Sigmoid colon (tissue), 4 donors: ENCODE measurements at regions not wholly inside any gene's neighbourhood (a gene's known extent, or its start where the extent isn't known, plus 50 kb on each side); places are given as distances from the start of the nearest gene placed in this dataset.

Source experiments
- POLR2A ChIP-seq, 2 donors: fragments of 450-650 bp; IDR thresholded peaks; one replicate each; pipeline ENCODE4 v1.6.1; 2016; ENCODE audit warnings: antibody characterized with exemption in 2 of 2, mild to moderate bottlenecking in 2 of 2, moderate library complexity in 2 of 2
- POLR2AphosphoS5 ChIP-seq, 4 donors: sonication (generic); formaldehyde crosslinking; IDR thresholded peaks; one replicate each; pipeline ENCODE4 v1.6.1; 2017; ENCODE audit warnings: antibody characterized with exemption in 4 of 4
- TF ChIP-seq, protein P1 (sequence below), 4 experiments: fragments of 450-650 bp in 3 of 4; fragments of 200-600 bp in 1 of 4; IDR thresholded peaks; one replicate each; pipeline ENCODE4 v1.5.1; 2016 to 2019; ENCODE audit warnings: antibody characterized with exemption in 4 of 4, mild to moderate bottlenecking in 3 of 4, moderate library complexity in 2 of 4

DNA sequence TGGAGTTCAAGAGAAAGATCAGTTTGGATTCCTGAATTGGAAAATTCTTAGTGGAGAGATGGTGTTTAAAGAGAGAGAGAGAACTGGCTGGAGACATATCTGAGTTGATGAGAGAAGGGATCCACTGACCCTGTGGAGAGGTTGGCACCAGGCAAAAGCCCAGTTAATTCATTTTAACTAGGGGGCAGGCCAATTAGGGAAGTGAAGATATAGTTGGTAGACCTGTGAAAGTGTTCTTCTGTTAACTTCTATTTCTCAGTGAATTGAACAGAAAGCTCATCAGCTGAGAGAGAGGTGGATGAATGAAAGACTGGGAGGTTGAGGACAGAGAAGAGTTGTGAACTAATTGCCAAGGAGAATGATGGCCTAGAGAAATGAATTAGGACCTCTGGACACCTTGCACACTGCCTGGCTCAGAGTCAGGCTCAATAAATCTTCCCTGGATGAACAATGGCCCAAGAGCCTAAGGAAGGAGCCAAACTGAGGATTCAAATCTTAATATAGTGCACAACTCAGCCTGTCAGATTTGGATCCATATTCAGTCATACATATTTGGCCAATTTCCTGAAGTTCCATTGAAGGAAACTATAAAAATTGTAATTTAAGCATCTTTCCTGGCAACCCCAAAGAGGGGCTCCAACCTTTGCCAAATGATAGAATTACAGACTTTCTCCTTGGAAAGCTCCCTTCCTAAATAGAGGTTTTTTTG, 82.2 kb upstream of the RMDN2 start:
- TF ChIP-seq, protein P1, sequence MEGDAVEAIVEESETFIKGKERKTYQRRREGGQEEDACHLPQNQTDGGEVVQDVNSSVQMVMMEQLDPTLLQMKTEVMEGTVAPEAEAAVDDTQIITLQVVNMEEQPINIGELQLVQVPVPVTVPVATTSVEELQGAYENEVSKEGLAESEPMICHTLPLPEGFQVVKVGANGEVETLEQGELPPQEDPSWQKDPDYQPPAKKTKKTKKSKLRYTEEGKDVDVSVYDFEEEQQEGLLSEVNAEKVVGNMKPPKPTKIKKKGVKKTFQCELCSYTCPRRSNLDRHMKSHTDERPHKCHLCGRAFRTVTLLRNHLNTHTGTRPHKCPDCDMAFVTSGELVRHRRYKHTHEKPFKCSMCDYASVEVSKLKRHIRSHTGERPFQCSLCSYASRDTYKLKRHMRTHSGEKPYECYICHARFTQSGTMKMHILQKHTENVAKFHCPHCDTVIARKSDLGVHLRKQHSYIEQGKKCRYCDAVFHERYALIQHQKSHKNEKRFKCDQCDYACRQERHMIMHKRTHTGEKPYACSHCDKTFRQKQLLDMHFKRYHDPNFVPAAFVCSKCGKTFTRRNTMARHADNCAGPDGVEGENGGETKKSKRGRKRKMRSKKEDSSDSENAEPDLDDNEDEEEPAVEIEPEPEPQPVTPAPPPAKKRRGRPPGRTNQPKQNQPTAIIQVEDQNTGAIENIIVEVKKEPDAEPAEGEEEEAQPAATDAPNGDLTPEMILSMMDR (IDR thresholded peaks at IDR 0.05) = no peak
- TF ChIP-seq POLR2AphosphoS5 (IDR thresholded peaks at IDR 0.05) (peak in 3 of 4 donors; percentile 46 to 68 (median 67)), POLR2A (IDR thresholded peaks at IDR 0.05) (no peak)
